HepG2 (cell line): ENCODE measurements at regions not wholly inside any gene's neighbourhood (a gene's known extent, or its start where the extent isn't known, plus 50 kb on each side); places are given as distances from the start of the nearest gene placed in this dataset.

ENCODE experiments used
- ATAC-seq: fragments of 200-7000 bp; cut with Tn5 transposase; 3 replicates; pipeline ENCODE4 v1.9.1; 2020; ENCODE audit warnings: mild to moderate bottlenecking, moderate library complexity
- BruUV-seq: library from RNA; stranded (reverse); fragments of 400-500 nt; replicated peaks from 2 replicates; lab custom pipeline; 2021; lab: Mats Ljungman, UMichigan
- CTCF ChIA-PET: fragments of 300-600 bp; formaldehyde crosslinking; extraction: SDS; loops from one replicate; lab custom pipeline; 2021; ENCODE audit warnings: low total read pairs, inconsistent platforms, low intra/inter-chr PET ratio; lab: Yijun Ruan, JAX
- POLR2A ChIA-PET: fragments of 350-600 bp; sonication (Branson Sonifier 250); formaldehyde crosslinking; loops from one replicate; lab custom pipeline; 2020; ENCODE audit warnings: antibody characterized with exemption, inconsistent platforms; lab: Yijun Ruan, JAX
- DNase-seq: peaks from one replicate; pipeline ENCODE4 v3.0.0-alpha.2; 2015; ENCODE audit warnings: low spot score
- FAIRE-seq: peaks from 3 replicates; lab custom pipeline; 2011; peaks lifted over from hg19 to GRCh38; lab: Jason Lieb, UNC
- H2AFZ ChIP-seq: one replicate; pipeline ENCODE4 v1.6.1; 2011; ENCODE audit warnings: low read length, inconsistent platforms
- H3K27ac ChIP-seq: fragments of 300-600 bp; 3 replicates; pipeline ENCODE4 v1.8.0; 2011; ENCODE audit warnings: mixed run types, mild to moderate bottlenecking, mixed read lengths, low read length, inconsistent platforms; ENCODE audit not compliant: insufficient read depth; ENCODE audit errors: extremely low read length
- H3K27me3 ChIP-seq, 2 experiments: fragments of 200-600 bp in 1 of 2; 2 replicates in 1 of 2; 3 replicates in 1 of 2; pipeline versions ENCODE4 v1.6.0 to v1.8.0; 2011; ENCODE audit warnings: low read length in 2 of 2, mild to moderate bottlenecking in 2 of 2, moderate library complexity in 2 of 2, inconsistent platforms in 1 of 2; ENCODE audit not compliant: insufficient read depth in 2 of 2, control insufficient read depth in 1 of 2
- H3K36me3 ChIP-seq, 2 experiments: fragments of 200-600 bp in 1 of 2; replicated peaks in 1 of 2; 2 replicates in 1 of 2; 3 replicates in 1 of 2; pipeline versions ENCODE4 v1.5.1 to v1.8.0; 2011; ENCODE audit warnings: low read length in 2 of 2, inconsistent platforms in 1 of 2; ENCODE audit not compliant: insufficient read depth in 2 of 2, control insufficient read depth in 1 of 2
- H3K4me1 ChIP-seq: 2 replicates; pipeline ENCODE4 v1.5.1; 2012; ENCODE audit warnings: low read length, inconsistent platforms; ENCODE audit not compliant: insufficient read depth
- H3K4me2 ChIP-seq: 2 replicates; pipeline ENCODE4 v1.6.0; 2011; ENCODE audit warnings: low read depth, low read length, inconsistent platforms
- H3K4me3 ChIP-seq, 3 experiments: fragments of 200-600 bp in 1 of 3; sonication (generic), shearing (Covaris generic) in 1 of 3; replicated peaks in 1 of 3; 2 replicates each; pipeline ENCODE4 v1.5.1; 2011 to 2016; ENCODE audit warnings: low read length in 3 of 3, inconsistent platforms in 2 of 3, low read depth in 2 of 3, mild to moderate bottlenecking in 2 of 3, control low read depth in 1 of 3, mixed read lengths in 1 of 3; ENCODE audit not compliant: insufficient read depth in 1 of 3
- H3K79me2 ChIP-seq: one replicate; pipeline ENCODE4 v1.6.1; 2011; ENCODE audit warnings: low read length, inconsistent platforms; ENCODE audit not compliant: insufficient read depth
- H3K9ac ChIP-seq: 2 replicates; pipeline ENCODE4 v1.6.0; 2011; ENCODE audit warnings: mild to moderate bottlenecking, low read depth, low read length, inconsistent platforms; ENCODE audit not compliant: insufficient read depth
- H3K9me3 ChIP-seq: 2 replicates; pipeline ENCODE4 v1.5.1; 2012; ENCODE audit warnings: mild to moderate bottlenecking, low read length
- H4K20me1 ChIP-seq: 2 replicates; pipeline ENCODE4 v1.6.0; 2011; ENCODE audit warnings: inconsistent platforms, mild to moderate bottlenecking, low read length, moderate library complexity; ENCODE audit not compliant: insufficient read depth
- ATF7-NPFF ChIP-seq: sonication (generic); formaldehyde crosslinking; IDR thresholded peaks from 2 replicates; pipeline ENCODE4 v1.8.1; 2023; ENCODE audit warnings: mild to moderate bottlenecking, low read depth, missing genetic modification reagents, moderate library complexity
- BORCS8-MEF2B ChIP-seq: sonication (generic); formaldehyde crosslinking; IDR thresholded peaks from 2 replicates; pipeline ENCODE4 v1.8.0; 2022; ENCODE audit warnings: mild to moderate bottlenecking, missing genetic modification reagents
- GPBP1L1 ChIP-seq: sonication (generic); formaldehyde crosslinking; IDR thresholded peaks from 2 replicates; pipeline ENCODE4 v1.5.0; 2020; ENCODE audit warnings: mild to moderate bottlenecking, missing genetic modification reagents
- IKZF5 ChIP-seq: IDR thresholded peaks from 2 replicates; pipeline ENCODE4 v1.6.1; 2018; ENCODE audit warnings: missing genetic modification reagents, mild to moderate bottlenecking, missing compliant biosample characterization
- KDM5B ChIP-seq: sonication (generic); formaldehyde crosslinking; IDR thresholded peaks from 2 replicates; pipeline ENCODE4 v1.4.0; 2020; ENCODE audit warnings: missing genetic modification reagents, mild to moderate bottlenecking, borderline replicate concordance
- MAFF ChIP-seq: IDR thresholded peaks from 2 replicates; pipeline ENCODE4 v1.6.1; 2011; ENCODE audit warnings: low read depth, low read length, improper control_type of control experiment
- MTA3 ChIP-seq: sonication (generic); formaldehyde crosslinking; IDR thresholded peaks from 2 replicates; pipeline ENCODE4 v1.4.0; 2020; ENCODE audit warnings: missing genetic modification reagents
- NCOR1 ChIP-seq: fragments of 200-600 bp; sonication (generic); IDR thresholded peaks from 2 replicates; pipeline ENCODE4 v1.7.0; 2017; ENCODE audit warnings: antibody characterized with exemption, low read length, borderline replicate concordance
- NFE2L2 ChIP-seq: fragments of 150-350 bp; IDR thresholded peaks from 2 replicates; pipeline ENCODE4 v1.6.1; 2014; ENCODE audit warnings: low read length
- NPAS2 ChIP-seq: sonication (generic); formaldehyde crosslinking; IDR thresholded peaks from 2 replicates; pipeline ENCODE4 v1.8.0; 2022; ENCODE audit warnings: mild to moderate bottlenecking, missing genetic modification reagents, borderline replicate concordance
- NR2F2 ChIP-seq: IDR thresholded peaks from 2 replicates; pipeline ENCODE4 v1.6.1; 2012; ENCODE audit warnings: low read depth, inconsistent platforms, borderline replicate concordance
- SCMH1 ChIP-seq: sonication (generic); formaldehyde crosslinking; IDR thresholded peaks from 2 replicates; pipeline ENCODE4 v1.9.0; 2021; ENCODE audit warnings: missing genetic modification reagents, mild to moderate bottlenecking, borderline replicate concordance
- SNAPC2 ChIP-seq: sonication (generic); formaldehyde crosslinking; IDR thresholded peaks from 2 replicates; pipeline ENCODE4 v1.8.1; 2022; ENCODE audit warnings: mild to moderate bottlenecking, missing genetic modification reagents
- ZFP37 ChIP-seq: sonication (generic); formaldehyde crosslinking; IDR thresholded peaks from 2 replicates; pipeline ENCODE4 v1.4.0; 2020; ENCODE audit warnings: missing genetic modification reagents, borderline replicate concordance
- ZMAT5 ChIP-seq: sonication (generic); formaldehyde crosslinking; IDR thresholded peaks from 2 replicates; pipeline ENCODE4 v1.5.0; 2020; ENCODE audit warnings: mild to moderate bottlenecking, low read depth, missing genetic modification reagents, borderline replicate concordance
- ZNF263 ChIP-seq: sonication (generic); formaldehyde crosslinking; IDR thresholded peaks from 2 replicates; pipeline ENCODE4 v1.4.0; 2020; ENCODE audit warnings: missing genetic modification reagents
- ZNF776 ChIP-seq: sonication (generic); formaldehyde crosslinking; IDR thresholded peaks from 2 replicates; pipeline ENCODE4 v1.4.0; 2020; ENCODE audit warnings: mild to moderate bottlenecking, missing genetic modification reagents
- WGBS: methylation state at CpG from one replicate; pipeline ENCODE4 v1.1.6; 2017; ENCODE audit warnings: low lambda C conversion rate; 5-methylcytosine and 5-hydroxymethylcytosine counted together
- in situ Hi-C: cut with HindIII; loops from 2 replicates; pipeline ENCODE4 v1.10.0; 2017; ENCODE audit warnings: low pct_unique_long_range_greater_than_20kb; ENCODE audit not compliant: extremely low pct_ligation_motif_present
- intact Hi-C: fragments of 100-400 bp; cut with micrococcal nuclease; formaldehyde crosslinking; loops from one replicate; pipeline ENCODE4 v1.10.0; 2022; ENCODE audit not compliant: unreplicated experiment

GRCh38 chr2:144833075-144833637, 313.2 kb upstream of the ZEB2 start:
- H4K20me1 ChIP-seq, result no peaks in the 10 kb centered on the region
- BruUV-seq, result no TSS peak
- no peaks in the 10 kb centered on the region for H3K27me3 ChIP-seq
- in situ Hi-C loops, result no loop called here
- no peak overlapping the region for H2AFZ ChIP-seq
- H3K9me3 ChIP-seq, result no peaks in the 10 kb centered on the region
- TF ChIP-seq IKZF5 (no peak), MAFF (no peak), NR2F2 (no peak), ATF7-NPFF (CRISPR knock-in tag) (no peak), SCMH1 (CRISPR knock-in tag) (no peak), ZMAT5 (no peak), NCOR1 (no peak), KDM5B (CRISPR knock-in tag) (no peak), ZFP37 (no peak), SNAPC2 (CRISPR knock-in tag) (no peak), ZNF776 (no peak), NPAS2 (CRISPR knock-in tag) (no peak), NFE2L2 (no peak), ZNF263 (CRISPR knock-in tag) (no peak), BORCS8-MEF2B (no peak), MTA3 (no peak), GPBP1L1 (CRISPR knock-in tag) (no peak)
- ChIA-PET POLR2A (no interaction called here), CTCF (no interaction called here)
- 0% methylated on average over 1 of the region's 1 CpG for WGBS
- H3K27ac ChIP-seq, result no peak overlapping the region
- H3K79me2 ChIP-seq, result no peaks in the 10 kb centered on the region
- FAIRE-seq (no peak), DNase-seq (no peak), ATAC-seq (no peak)
- H3K36me3 ChIP-seq, result no peaks in the 10 kb centered on the region
- no peak overlapping the region for H3K4me2 ChIP-seq
- H3K4me1 ChIP-seq, result no peaks in the 10 kb centered on the region
- H3K4me3 ChIP-seq, result no peak overlapping the region
- H3K9ac ChIP-seq, result no peak overlapping the region
- intact Hi-C loops, result no loop called here
